ENCODE measurements at regions not wholly inside any gene's neighbourhood (a gene's known extent, or its start where the extent isn't known, plus 50 kb on each side); places are given as distances from the start of the nearest gene placed in this dataset.

- no peak for TF ChIP-seq CTCF (conservative IDR thresholded peaks at IDR 0.05 in 1 of 2, IDR thresholded peaks at IDR 0.05 in 1 of 2; ENCODE audit: extremely low read depth in 1 of 2, insufficient read depth in 1 of 2, low read depth in 1 of 2, low read length in 2 of 2)
- no peak for TF ChIP-seq EZH2 (IDR thresholded peaks at IDR 0.05; ENCODE audit: borderline replicate concordance, low read length)
Observed at GRCh38 chr10:9469663-9470205, 1415.2 kb downstream of the GATA3 start.

Measured in mammary epithelial cell (primary cell).